Skin of body (tissue), 1 donor: ENCODE measurements at regions not wholly inside any gene's neighbourhood (a gene's known extent, or its start where the extent isn't known, plus 50 kb on each side); places are given as distances from the start of the nearest gene placed in this dataset.

Source experiments
- DNase-seq: peaks from one replicate; lab custom pipeline; 2025; lab: John Stamatoyannopoulos, UW

DNA sequence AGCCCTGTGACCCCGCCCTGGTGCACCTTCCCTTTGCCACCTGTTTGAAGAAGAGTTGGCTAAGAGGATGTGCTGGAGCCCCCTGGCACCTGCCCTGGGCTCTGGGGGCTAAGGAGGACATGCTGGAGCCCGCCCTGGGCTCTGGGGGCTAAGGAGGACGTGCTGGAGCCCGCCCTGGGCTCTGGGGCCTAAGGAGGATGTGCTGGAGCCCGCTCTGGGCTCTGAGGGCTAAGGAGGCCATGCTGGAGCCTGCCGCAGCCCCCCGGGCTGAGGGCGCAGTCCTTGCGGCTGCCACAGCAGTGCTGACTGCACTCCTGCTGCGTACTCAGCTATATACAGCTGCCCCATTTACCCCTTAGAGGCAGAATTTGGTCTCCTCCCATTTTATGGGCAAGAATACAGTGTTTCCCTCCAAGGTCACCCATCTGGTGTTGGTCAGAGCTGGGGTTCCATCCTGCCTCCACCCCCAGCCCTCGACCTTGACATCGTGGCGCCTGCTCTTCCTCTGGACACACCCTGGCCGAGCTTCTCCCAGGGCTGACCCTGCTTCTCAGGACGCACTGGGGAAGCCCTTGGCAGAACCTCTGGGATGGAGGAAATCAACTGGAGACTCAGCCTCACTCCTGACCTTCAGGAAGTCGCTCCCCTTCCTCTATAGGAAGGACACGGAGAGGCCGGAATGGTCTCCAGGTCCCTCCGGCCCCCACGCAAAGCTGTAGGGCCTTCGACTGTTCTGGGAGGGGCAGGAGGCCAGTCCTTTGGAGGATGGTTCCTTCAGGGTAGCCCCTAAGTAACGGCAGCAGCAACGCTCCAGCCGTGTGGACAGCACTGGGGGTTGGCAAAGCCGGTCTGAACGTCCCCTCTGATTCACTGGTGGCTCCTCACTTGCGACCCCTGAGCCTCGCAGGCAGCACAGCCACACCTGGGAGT is 65.0 kb upstream of the HPCAL1 start:
- no peak for DNase-seq

DNA sequence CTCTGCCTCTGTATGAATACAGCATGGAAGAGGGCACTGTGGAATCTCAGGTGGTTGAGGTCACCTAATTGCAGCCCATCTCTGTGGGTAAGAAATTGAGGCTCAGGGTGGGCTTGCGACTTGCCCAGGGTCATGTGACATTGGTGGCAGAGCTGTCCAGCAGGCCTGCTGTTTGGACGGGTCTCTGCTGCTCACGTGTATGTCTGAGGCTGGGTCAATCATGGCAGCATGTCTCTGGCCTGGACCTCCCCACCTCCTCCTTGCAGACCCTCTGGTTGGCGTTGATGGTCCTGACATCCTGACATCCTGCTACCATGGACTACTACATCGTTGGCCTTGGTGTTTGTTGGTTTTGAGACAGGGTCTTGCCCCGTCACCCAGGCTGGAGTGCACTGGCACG is 64.3 kb upstream of the HPCAL1 start:
- no peak for DNase-seq

DNA sequence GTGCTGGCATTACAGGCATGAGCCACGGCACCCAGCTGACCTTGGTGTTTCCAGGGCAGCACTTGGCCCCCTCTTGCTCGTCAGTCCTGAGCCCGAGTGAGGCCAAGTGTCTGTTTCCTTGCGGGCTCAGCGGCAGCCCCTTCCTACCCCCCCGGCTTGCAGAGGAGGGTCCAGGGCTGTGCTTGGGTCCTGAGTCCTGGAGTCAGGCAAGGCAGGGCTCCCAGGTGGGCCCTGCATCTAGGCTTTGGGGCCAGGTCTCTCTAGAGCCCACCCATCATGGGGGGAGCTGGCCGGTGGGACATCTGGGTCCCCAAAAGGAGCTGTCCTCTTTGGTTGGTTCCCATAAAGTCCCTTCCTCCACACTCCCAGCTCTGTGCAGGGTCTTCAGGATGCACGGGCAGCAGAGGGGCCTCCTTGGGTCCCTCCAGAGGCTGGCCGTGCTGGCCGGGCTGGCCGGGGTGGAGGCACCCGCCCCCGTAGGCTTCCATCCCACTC is 63.7 kb upstream of the HPCAL1 start:
- DNase-seq, result no peak

DNA sequence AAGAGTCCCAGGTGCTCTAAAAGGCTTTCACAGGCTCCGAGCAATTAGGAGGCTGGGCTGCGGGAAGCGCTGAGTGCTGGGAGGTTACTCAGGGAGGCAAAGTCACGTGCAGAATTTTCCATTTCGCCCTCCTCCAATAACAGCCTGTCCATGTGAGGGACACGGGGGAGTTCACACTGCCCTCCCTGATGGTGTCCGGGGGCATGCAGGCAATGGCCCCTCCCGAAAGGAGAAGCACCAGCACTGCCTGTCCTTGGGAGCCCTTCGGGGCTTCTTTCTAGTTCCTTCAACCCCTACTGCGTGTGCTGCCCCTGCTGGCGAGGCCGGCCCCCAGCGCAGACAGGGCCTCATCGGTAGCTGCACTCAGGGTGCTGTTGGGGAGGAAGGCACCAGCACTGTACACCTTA is 63.1 kb upstream of the HPCAL1 start:
- no peak for DNase-seq

DNA sequence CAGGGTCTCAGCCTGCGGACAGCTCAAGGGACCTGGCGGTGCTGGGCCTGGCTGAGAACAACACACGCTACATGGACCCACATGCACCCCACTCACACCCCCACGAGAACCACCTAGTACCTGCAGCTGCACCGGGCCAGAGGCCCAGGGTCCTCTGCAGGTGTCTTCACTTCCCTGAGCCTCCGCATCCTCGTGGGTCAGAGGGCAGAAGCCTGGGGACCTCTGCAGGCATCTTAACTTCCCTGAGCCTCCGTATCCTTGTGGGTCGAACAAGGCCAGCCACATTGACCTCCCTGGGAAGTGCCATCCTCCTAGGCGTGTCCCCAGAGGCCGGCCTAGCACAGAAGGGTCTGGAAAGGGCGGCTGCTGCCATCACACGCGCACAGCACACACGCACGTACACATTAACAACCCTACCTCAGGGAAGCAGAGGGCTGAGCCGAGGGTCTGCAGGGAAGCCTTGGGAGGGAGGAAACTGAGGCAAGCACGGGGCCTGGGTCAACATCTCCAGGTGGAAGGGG is 62.5 kb upstream of the HPCAL1 start:
- no peak for DNase-seq

DNA sequence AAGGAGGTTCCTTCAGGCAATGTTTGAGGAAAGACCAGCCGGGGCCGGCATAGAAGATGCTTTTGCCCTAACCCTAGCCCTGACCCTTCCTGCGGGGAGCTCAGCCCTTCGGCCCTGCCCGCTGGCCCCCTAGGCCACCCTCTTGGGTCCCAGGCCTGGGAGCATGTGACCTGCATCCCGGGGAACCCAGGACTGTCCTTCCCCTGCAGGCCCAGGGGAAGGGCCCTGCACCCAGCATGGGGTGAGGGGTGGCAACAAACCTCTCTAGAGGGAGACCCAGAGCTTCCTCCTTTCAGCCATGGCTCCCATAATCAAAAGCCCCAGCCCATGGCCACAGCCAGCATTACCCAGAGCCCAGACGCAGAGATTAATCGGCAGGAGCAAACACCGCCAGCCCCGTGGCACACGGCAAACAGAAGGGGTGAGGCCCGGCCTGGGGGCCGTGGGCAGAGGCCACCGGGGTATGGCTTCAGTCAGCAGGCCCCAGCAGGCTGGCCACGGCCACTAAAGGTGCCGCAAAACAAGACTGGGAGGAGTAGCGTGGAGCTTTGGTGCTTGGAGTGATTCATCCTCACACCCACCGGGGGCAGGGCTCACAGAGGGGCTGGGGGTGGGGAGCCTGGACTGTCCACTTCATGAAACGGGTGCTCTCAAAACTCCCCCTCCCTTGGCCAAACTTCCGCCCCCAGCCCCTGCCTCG is 61.6 kb upstream of the HPCAL1 start:
- DNase-seq, result no peak

DNA sequence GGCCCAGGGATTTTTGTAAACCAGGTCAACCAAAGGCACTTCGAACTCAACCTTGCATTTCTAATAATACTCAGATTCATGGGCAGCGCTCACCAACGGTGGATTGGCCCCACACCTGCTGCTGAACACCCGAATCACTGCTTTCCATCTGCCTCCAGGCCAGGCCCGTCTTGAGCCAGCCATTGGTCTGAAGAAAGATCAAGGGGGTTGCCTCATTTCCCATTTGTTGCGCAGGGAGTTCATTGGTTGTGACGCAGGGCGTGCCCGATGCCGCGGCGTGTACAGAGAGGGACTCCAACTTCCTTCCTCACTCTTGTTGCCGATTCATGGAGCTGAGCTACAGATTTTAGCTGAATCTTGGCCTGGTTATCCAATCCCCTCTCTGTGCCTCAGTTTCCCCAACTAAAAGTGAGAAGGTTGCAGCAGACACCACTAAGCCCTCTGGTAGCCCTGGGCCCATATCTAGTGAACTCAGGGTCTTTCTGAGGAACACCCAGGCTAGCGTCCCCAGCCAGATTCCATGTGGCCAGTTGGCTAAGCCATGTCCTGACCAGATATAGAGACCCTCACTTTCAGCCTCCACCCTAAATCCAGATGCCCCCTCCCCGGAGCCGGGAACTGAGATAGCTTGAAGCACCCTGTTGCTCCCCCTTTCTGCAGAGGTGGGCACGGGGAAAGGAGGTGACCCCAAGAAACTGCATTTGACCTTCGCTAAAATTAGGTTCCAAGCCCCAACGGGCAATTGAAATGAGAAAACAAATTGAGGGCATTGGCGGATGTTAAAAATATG is 60.9 kb upstream of the HPCAL1 start:
- DNase-seq, result no peak

DNA sequence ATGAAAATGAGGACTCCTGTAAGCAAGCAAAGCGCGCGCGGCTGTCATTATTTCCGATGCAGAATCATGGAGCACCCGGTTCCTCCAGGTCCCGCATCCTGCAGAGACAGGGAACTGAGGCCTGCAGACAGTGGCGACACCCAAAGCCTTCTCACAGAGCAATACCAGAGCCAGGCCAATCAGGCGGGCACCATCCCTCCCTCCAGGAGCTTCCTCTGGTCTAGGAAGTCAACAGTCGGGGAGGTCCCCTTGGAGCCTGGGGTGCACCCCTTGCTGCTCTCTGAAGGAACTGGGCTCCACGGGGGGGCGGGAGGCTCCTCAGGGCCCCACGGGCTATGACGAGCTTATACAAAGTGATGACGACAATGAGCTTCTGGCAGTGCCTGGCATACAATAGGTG is 60.3 kb upstream of the HPCAL1 start:
- DNase-seq, result no peak

DNA sequence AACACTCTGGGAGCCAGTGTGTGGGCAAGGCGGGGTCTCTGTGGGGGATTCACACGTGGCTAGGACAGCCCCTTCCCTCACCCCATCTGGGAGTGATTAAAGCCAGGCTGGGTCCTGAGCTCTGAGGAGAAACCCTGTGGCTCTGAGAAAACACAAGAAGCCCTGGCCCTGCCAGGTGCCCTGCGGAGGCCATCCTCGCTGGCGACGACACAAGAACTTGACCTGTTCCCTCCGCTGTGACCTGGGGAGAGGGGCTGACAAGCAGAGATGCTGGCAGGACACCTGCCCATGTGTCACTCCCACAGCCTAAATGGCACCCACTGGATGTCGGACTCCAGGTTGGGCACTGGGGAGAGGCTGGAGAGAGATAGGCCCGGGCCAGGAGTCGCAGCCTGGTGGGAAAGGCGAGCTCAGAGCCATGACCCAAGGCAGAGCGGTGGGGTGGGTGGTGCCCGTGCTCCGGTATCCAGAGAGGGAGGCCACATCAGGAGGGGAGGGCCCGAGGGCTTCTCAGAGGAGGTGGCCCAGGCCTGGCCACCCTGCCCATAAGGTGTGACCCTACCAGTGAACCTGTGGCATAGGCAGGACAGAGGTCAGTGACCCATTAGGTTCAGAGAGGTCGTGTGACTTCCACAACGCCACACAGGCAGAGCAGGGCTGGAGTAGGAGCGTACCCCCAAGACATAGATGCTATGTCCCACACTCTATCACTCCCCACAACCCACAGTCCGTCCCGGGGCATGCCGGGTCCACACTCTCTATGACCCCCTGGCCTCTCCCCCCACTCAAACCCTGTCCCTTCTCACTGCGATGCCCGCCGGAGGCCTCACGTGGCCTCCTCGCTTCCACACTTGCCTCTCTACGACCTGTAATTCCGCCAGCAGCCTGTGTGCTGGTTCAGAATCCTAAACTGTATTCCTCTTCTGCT is 59.4 kb upstream of the HPCAL1 start:
- DNase-seq, result no peak

DNA sequence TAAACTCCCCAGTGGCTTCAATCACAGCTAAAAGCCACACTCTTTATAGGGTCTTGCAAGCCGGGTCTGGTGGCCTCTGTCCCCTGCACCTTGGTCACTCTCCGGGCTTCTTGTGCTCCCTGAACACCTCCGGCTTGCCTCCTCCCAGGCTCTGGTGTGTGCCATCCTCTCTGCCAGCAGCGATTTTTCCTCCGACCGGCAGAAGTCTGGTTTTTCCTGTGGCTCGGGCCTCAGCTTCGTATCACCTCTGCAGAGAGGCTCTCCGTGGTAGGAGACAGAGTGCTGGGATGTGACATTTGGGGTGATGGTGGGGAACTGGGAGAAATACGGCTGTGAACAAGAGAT is 58.8 kb upstream of the HPCAL1 start:
- DNase-seq, result no peak

DNA sequence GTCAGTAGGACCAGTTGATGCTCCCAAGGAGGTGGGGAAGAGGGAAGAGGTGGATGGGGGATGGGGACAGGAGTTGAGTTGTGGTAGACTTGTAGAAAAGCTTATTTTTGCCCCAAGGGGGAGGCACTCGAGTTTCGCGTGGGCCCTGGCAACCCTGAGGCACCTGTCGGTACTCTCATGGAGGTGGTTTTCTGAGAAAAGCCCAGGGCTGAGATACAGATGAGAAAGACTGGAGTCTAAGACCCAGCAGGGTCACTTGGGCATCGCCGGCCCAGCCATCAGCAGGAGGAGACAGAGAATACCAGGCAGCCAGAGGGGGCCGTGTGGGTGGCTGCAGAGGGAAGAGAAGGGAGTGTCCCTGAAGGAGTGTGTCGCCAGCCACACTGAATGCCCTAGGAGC is 57.7 kb upstream of the HPCAL1 start:
- DNase-seq, result no peak

DNA sequence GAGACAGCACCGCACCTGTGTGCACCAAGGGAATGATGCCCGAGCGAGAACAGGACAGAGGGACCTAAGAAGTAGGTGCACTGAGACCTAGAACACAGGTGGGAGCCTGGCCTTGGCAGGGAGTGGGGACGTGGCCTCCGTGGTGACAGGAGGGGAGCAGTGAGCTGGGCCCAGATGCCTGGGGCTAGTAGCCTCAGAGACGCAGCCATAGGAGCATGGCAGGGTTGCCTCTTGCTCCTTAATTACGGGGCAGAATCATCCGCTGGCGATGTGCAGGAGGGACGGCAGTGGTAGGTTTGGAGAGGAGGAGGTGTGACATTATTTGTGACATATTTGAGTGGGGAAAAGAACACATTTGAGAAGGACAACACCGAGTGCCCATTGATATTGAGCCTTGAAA is 57.0 kb upstream of the HPCAL1 start:
- DNase-seq, result no peak

DNA sequence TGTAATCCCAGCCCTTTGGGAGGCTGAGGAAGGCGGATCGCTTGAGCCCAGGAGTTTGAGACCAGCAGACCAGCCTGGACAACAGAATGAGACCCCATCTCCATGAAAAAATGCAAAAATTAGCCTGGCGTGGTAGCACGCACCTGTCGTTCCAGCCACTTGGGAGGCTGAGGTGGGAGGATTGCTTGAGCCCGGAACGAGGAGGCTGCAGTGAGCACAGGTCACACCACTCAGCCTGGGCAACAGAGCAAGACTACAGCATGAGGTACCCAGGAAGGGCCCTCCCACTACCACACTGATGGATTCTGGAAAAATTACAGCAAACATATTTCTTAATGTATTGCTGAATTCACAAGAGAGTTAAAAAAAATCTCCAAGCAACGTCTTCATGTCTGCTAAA is 56.3 kb upstream of the HPCAL1 start:
- no peak for DNase-seq

DNA sequence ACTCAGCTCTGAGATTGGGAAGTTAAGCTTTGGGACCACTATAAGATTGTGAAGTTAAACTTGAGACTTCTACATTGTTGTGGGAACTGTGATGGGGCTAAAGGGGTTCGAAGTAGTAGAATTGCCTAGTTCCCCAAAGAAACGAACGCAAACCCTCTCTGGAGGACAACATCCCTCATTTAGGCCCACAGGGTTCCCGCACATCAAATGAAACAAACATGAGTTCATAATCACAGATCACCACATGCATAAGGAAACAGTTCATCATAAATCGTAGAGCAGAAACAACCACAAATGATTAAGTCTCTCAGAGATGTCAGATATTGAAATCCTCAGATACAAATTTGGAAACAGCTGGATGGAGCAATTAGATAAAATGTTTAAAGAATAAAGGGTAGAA is 55.9 kb upstream of the HPCAL1 start:
- no peak for DNase-seq

DNA sequence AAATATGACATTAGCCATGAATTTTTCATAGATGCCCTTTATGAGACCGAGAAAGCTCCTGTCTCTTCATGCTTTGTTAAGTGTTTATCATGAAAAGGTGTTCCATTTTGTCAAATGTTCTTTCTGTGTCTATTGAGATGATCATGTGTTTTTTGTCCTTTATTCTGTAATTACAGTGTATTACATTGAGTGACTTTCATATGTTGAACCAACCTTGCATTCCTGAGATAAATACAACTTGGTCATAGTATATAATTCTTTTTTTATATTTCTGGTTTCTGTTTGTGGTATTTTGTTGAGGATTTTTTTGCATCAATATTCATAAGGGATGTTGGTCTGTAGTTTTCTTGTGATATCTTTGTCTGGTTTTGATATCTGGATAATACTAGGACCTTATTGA is 52.9 kb upstream of the HPCAL1 start:
- DNase-seq, result no peak

DNA sequence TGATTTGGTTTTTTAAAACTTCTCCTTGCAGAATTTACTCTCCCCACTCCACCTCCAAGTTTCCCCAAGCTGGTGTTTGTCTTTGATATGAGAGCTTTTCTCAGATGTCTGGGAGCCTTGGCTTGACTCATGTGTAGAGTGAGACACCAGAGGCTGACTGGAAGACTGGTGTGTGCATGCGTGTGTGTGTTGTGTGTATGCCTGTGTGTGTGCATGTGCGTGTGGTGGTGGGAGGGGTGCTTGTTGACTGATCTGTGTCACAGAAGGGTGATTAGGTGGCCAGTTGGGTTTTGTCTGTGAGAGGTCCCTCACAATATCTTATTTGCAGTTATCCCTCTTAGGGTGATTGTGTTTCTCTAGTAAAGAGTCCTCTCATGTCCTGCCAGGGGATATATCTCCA is 50.5 kb upstream of the HPCAL1 start:
- DNase-seq, result no peak

DNA sequence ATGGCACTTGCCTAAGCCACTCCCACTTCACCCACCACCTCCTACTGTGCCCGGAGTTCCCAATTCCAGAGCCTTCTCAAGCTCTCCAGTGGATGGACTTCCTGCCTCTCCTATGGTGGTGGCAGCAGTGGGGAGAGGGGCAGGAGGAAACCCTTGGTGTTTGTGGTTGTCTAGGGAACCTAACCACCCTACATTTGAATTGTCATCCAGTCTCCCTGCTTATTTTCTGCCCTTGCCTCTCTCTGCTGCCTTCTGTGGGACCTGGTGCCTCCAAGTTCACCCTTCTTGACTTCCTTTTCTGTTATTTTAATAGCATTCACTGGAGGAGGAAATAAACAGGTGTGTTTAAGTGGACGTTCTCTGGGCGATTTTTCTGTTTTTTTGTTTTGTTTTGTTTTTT is 50.0 kb upstream of the HPCAL1 start:
- DNase-seq, result no peak
